Left ventricle myocardium inferior (tissue), 1 donor: ENCODE measurements at regions not wholly inside any gene's neighbourhood (a gene's known extent, or its start where the extent isn't known, plus 50 kb on each side); places are given as distances from the start of the nearest gene placed in this dataset.

ENCODE experiments used
- DNase-seq: peaks from one replicate; pipeline ENCODE4 v3.0.0-alpha.2; 2020
- H3K27ac ChIP-seq: fragments of 200-600 bp; replicated peaks from 2 replicates; pipeline ENCODE4 v1.8.0; 2021
- H3K27me3 ChIP-seq: fragments of 200-600 bp; 2 replicates; pipeline ENCODE4 v1.8.0; 2021; ENCODE audit warnings: low read depth
- H3K36me3 ChIP-seq: fragments of 200-600 bp; 2 replicates; pipeline ENCODE4 v1.8.0; 2021
- H3K4me1 ChIP-seq: fragments of 200-600 bp; 2 replicates; pipeline ENCODE4 v1.8.0; 2021
- H3K4me3 ChIP-seq: fragments of 200-600 bp; 2 replicates; pipeline ENCODE4 v1.8.0; 2021; ENCODE audit warnings: mild to moderate bottlenecking, moderate library complexity
- H3K9me3 ChIP-seq: fragments of 200-600 bp; replicated peaks from 2 replicates; pipeline ENCODE4 v1.8.0; 2021
- CTCF ChIP-seq: fragments of 200-600 bp; IDR thresholded peaks from 2 replicates; pipeline ENCODE4 v1.8.0; 2021; ENCODE audit warnings: antibody characterized with exemption, mild to moderate bottlenecking, borderline replicate concordance
- intact Hi-C: fragments of 100-400 bp; cut with micrococcal nuclease; formaldehyde crosslinking; loops from one replicate; pipeline ENCODE4 v1.11.0; 2022
- donor health status: DM: no; HTN: yes; CAD: no; lungs with severe emphysema.

- Histone ChIP-seq H3K27ac (no peak overlapping the region), H3K4me1 (no peaks in the 10 kb centered on the region), H3K9me3 (no peaks in the 10 kb centered on the region), H3K27me3 (peaks cover 79% of the 10 kb centered on the region), H3K4me3 (no peak overlapping the region), H3K36me3 (no peaks in the 10 kb centered on the region)
- intact Hi-C loops: no loop called here
- DNase-seq: no peak
- TF ChIP-seq CTCF: no peak
Measured at GRCh38 chr2:239803766-239804115, 221.4 kb downstream of the NDUFA10 start.

GRCh38 chr2:239803102-239803765, 221.9 kb downstream of the NDUFA10 start:
- Histone ChIP-seq H3K27ac (no peak overlapping the region), H3K4me1 (no peaks in the 10 kb centered on the region), H3K4me3 (no peak overlapping the region), H3K27me3 (peaks cover 74% of the 10 kb centered on the region), H3K9me3 (no peaks in the 10 kb centered on the region), H3K36me3 (no peaks in the 10 kb centered on the region)
- TF ChIP-seq CTCF: no peak
- DNase-seq: no peak
- intact Hi-C loops: no loop called here

- no peaks in the 10 kb centered on the region for H3K36me3 ChIP-seq
- intact Hi-C loops: no loop called here
- DNase-seq: no peak
- H3K27me3 ChIP-seq: peaks cover 64% of the 10 kb centered on the region
- no peak overlapping the region for H3K27ac ChIP-seq
- no peaks in the 10 kb centered on the region for H3K9me3 ChIP-seq
- no peak overlapping the region for H3K4me3 ChIP-seq
- H3K4me1 ChIP-seq: no peaks in the 10 kb centered on the region
- TF ChIP-seq CTCF: no peak
Measured at GRCh38 chr2:239802185-239802649, 222.9 kb downstream of the NDUFA10 start.

- no peaks in the 10 kb centered on the region for H3K9me3 ChIP-seq
- no peaks in the 10 kb centered on the region for H3K4me1 ChIP-seq
- peaks cover 63% of the 10 kb centered on the region for H3K27me3 ChIP-seq
- H3K4me3 ChIP-seq: no peak overlapping the region
- TF ChIP-seq CTCF: no peak
- intact Hi-C loops: no loop called here
- DNase-seq: no peak
- no peaks in the 10 kb centered on the region for H3K36me3 ChIP-seq
- H3K27ac ChIP-seq: no peak overlapping the region
Measured at GRCh38 chr2:239801404-239802184, 223.5 kb downstream of the NDUFA10 start.

- DNase-seq: no peak
- TF ChIP-seq CTCF: no peak
- intact Hi-C loops: no loop called here
Measured at GRCh38 chr2:239800785-239801386, 224.3 kb downstream of the NDUFA10 start.

More at GRCh38 chr2:239800785-239801386, 224.3 kb downstream of the NDUFA10 start:
- Histone ChIP-seq H3K36me3 (no peaks in the 10 kb centered on the region), H3K27ac (no peak overlapping the region), H3K27me3 (peaks cover 57% of the 10 kb centered on the region), H3K4me3 (no peak overlapping the region), H3K4me1 (no peaks in the 10 kb centered on the region), H3K9me3 (no peaks in the 10 kb centered on the region)
